ENCODE measurements at regions not wholly inside any gene's neighbourhood (a gene's known extent, or its start where the extent isn't known, plus 50 kb on each side); places are given as distances from the start of the nearest gene placed in this dataset.

DNA sequence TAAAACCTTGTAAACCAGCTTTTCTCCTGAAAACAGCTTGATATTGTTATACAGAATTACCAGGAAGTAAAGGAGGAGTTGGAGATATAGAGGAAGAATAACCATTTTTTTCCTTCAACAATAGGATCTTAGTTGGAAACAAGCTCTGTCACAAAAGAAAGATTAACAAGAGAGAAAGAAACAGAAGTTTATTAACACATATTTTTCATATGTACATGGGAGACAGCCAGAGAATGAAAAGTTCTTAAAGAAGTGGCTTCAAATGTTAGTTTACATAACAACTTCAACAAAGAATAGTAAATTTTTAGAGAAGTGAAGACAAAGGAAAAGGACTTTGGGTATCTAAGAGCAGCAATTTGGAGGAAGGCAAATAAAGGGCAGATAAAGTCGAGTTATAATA is 94.9 kb upstream of the ANKRD50 start:
- no peak for DNase-seq (ENCODE audit: low read depth in 2 of 2)
- TF ChIP-seq, protein P1, sequence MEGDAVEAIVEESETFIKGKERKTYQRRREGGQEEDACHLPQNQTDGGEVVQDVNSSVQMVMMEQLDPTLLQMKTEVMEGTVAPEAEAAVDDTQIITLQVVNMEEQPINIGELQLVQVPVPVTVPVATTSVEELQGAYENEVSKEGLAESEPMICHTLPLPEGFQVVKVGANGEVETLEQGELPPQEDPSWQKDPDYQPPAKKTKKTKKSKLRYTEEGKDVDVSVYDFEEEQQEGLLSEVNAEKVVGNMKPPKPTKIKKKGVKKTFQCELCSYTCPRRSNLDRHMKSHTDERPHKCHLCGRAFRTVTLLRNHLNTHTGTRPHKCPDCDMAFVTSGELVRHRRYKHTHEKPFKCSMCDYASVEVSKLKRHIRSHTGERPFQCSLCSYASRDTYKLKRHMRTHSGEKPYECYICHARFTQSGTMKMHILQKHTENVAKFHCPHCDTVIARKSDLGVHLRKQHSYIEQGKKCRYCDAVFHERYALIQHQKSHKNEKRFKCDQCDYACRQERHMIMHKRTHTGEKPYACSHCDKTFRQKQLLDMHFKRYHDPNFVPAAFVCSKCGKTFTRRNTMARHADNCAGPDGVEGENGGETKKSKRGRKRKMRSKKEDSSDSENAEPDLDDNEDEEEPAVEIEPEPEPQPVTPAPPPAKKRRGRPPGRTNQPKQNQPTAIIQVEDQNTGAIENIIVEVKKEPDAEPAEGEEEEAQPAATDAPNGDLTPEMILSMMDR (IDR thresholded peaks at IDR 0.05; ENCODE audit: low read depth, low read length), result no peak
- no peak overlapping the region for H3K4me3 ChIP-seq (replicated peaks in 1 of 2; ENCODE audit: low read depth in 2 of 2, low read length in 2 of 2)

DNA sequence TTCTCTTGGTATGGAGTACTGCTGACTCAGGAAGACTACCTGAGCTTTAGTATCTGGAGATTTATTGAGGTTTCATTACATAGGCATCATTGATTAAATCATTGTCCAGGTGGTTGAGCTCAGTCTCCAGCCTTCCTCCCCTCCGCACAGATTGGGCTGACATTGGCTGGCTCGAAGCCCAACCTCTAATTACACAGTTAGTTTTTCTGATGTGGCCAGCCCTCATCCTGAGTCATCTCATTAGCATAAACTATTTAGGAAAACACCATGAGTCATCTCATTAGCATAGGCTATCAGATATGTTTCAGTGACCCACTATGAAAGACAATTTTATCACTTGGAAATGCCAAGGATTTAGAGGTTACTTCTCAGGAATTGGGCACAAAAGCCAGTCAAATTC is 93.9 kb upstream of the ANKRD50 start:
- no peak overlapping the region for H3K4me3 ChIP-seq (replicated peaks in 1 of 2; ENCODE audit: low read depth in 2 of 2, low read length in 2 of 2)
- TF ChIP-seq, protein P1 (IDR thresholded peaks at IDR 0.05; ENCODE audit: low read depth, low read length), result no peak
- DNase-seq (ENCODE audit: low read depth in 2 of 2), result peak in 1 of 2 donors; percentile 33

DNA sequence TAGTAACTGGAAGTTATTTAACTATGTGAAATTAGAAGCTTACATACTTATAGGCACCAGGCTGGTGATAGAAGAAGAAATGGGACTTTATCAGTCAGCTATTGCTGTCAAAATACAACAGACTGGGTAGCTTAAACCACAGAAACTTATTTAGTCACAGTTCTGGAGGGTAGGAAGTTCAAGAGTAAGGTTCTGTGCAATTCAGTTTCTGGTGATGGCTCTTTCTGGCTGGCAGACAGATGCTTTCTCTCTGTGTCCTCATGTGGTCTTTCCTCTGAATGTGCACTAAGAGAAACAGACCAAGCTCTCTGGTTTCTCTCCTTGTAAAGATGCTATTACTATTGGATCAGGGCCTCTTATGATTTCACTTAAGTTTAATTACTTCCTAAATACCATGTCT is 92.1 kb upstream of the ANKRD50 start:
- TF ChIP-seq, protein P1 (IDR thresholded peaks at IDR 0.05; ENCODE audit: low read depth, low read length), result no peak
- no peak overlapping the region for H3K4me3 ChIP-seq (replicated peaks in 1 of 2; ENCODE audit: low read depth in 2 of 2, low read length in 2 of 2)
- peak in 1 of 2 donors; percentile 3 for DNase-seq (ENCODE audit: low read depth in 2 of 2)

DNA sequence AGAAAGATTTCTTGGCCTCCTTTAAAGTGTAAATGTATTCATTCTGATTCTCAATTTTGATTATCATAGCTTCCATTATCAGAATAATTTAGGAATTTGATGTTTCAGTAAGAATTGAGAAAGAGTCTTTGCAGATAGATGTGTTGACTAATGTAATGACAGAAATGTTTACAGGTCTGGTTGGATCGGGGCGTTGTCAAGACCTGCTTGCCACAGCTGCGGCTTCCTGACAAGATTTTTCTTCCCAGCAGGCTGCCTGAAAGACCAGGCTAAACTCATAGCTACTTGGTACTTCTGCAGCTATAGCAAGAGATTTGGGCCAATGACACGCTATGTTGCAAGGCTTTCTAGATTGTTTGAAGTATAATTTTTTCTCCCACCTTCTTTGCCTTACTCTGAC is 91.5 kb upstream of the ANKRD50 start:
- no peak for DNase-seq (ENCODE audit: low read depth in 2 of 2)
- H3K4me3 ChIP-seq (replicated peaks in 1 of 2; ENCODE audit: low read depth in 2 of 2, low read length in 2 of 2), result no peak overlapping the region
- TF ChIP-seq, protein P1 (IDR thresholded peaks at IDR 0.05; ENCODE audit: low read depth, low read length), result no peak

DNA sequence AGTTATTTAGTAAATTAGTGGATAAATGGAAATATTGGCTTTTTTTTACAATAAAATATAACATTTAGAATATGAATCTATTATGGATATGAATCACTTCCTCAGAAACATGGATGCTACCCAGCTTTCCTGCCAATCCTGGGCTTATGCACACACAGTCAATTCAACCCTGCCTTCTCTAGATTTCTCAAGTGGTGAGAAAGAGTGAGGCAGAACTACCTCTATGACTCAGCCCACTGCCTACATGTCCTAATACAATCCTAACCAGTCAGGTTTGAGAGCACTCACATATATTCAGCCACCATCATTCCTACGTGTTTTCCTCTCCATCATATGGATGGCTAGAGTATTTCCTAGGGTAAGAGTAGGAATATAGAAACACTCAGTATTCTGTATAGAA is 91.1 kb upstream of the ANKRD50 start:
- no peak overlapping the region for H3K4me3 ChIP-seq (replicated peaks in 1 of 2; ENCODE audit: low read depth in 2 of 2, low read length in 2 of 2)
- DNase-seq (ENCODE audit: low read depth in 2 of 2), result peak; percentile 12 to 85
- TF ChIP-seq, protein P1 (IDR thresholded peaks at IDR 0.05; ENCODE audit: low read depth, low read length), result no peak

DNA sequence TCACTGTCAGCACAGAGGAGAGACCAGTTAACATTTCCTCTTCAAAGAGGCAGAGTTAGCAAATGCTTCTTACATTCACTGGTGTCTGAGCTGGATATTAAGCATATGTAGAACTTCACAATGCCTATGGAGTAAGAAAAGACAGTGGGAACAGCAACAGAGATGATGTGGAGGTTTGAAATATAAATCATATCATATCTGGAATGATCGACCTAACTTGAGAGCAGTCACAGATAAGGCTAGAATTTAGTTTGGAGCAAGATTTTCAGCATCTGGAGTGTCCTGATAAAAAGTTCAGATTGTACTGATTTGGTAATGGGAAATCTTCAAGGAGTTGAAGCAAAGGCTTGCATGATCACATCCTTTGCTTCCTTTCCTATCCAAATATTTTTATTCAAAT is 90.5 kb upstream of the ANKRD50 start:
- H3K4me3 ChIP-seq (replicated peaks in 1 of 2; ENCODE audit: low read depth in 2 of 2, low read length in 2 of 2), result no peak overlapping the region
- TF ChIP-seq, protein P1 (IDR thresholded peaks at IDR 0.05; ENCODE audit: low read depth, low read length), result no peak
- DNase-seq (ENCODE audit: low read depth in 2 of 2), result no peak

DNA sequence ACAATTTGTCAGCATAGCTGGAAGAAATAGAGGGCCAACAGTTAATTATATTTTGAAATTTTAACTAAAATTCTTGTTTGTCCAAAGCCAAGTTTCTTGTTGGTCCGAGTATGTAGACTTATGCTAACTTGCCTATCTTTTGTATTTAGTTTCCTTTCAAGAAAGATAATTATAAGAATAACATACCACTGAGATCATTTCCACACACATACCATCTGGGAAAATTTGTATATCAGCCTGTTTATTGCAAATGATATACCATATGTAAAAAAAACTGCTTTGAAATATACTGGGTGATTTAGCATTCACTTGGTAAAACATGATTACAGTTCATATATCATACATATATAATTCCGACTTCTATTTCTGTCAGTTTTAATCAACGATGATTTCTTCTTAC is 84.7 kb upstream of the ANKRD50 start:
- TF ChIP-seq, protein P1 (IDR thresholded peaks at IDR 0.05; ENCODE audit: low read depth, low read length), result no peak
- H3K4me3 ChIP-seq (replicated peaks in 1 of 2; ENCODE audit: low read depth in 2 of 2, low read length in 2 of 2), result no peak overlapping the region
- no peak for DNase-seq (ENCODE audit: low read depth in 2 of 2)
